ENCODE measurements at regions not wholly inside any gene's neighbourhood (a gene's known extent, or its start where the extent isn't known, plus 50 kb on each side); places are given as distances from the start of the nearest gene placed in this dataset.

- no peak for TF ChIP-seq YY1 (IDR thresholded peaks at IDR 0.05; ENCODE audit: low read depth)
- no peak for TF ChIP-seq EP300 (IDR thresholded peaks at IDR 0.05; ENCODE audit: borderline replicate concordance)
- no peak for TF ChIP-seq CREB1 (IDR thresholded peaks at IDR 0.05; ENCODE audit: low read depth)
- TF ChIP-seq RAD21 (IDR thresholded peaks at IDR 0.05; ENCODE audit: low read depth) = no peak
- no peak for TF ChIP-seq FOXM1 (IDR thresholded peaks at IDR 0.05; ENCODE audit: borderline replicate concordance, low read depth)
- no peak for TF ChIP-seq TEAD4 (IDR thresholded peaks at IDR 0.05)
- no peak for TF ChIP-seq REST (IDR thresholded peaks at IDR 0.05; ENCODE audit: low read depth)
- TF ChIP-seq CEBPB (IDR thresholded peaks at IDR 0.05) = no peak
- TF ChIP-seq ZBTB7A (IDR thresholded peaks at IDR 0.05; ENCODE audit: low read depth) = no peak
- TF ChIP-seq TCF12 (IDR thresholded peaks at IDR 0.05; ENCODE audit: low read depth) = no peak
Observed at GRCh38 chr4:151862766-151863165, 102.0 kb upstream of the GATB start.
